HG02885 (cell line): ENCODE measurements at regions not wholly inside any gene's neighbourhood (a gene's known extent, or its start where the extent isn't known, plus 50 kb on each side); places are given as distances from the start of the nearest gene placed in this dataset.
A peak's percentile ranks its signal among the peaks of the same experiment; 100 is the strongest.
"Not testable (repeated sequence)": the region's sequence is repeated elsewhere in the genome, so short reads cannot be mapped to it uniquely, and the experiment has no call there.

Experiments
- ATAC-seq: cut with Tn5 transposase; IDR thresholded peaks from one replicate; pipeline ENCODE4 v1.9.1; 2021; ENCODE audit warnings: mild to moderate bottlenecking; ENCODE audit not compliant: unreplicated experiment, poor library complexity

DNA sequence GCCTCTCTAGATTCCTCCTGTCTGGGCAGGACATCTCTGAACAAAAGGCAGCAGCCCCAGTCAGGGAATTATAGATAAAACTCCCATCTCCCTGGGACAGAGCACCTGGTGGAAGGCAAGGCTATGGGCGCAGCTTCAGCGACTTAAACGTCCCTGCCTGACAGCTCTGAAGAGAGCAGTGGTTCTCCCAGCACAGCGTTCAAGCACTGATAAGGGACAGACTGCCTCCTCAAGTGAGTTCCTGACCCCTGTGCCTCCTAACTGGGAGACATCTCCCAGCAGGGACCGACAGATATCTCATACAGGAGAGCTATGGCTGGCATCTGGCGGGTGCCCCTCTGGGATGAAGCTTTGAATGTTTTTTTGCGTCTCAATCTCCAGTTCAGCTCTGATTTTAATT is 262.2 kb downstream of the PARM1 start:
- ATAC-seq: no peak

DNA sequence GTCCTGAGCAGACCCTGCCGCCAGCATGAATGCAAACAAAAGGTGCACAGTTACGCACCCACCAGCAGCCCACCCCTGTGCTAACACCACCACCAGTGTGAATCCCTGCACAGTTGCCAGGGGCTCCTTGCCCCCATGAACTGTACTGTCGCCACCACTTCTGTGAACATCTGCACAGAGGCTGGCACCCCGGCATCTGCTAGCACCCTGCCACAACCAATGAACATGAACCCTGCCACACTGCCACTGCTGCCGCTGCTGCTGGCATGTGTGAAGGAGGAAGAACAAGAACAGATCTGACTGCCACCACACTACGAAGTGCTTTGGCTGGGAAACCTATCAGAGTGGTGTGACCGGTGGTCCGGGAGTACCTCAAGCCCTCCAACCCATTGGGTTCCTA is 261.3 kb downstream of the PARM1 start:
- no peak for ATAC-seq

DNA sequence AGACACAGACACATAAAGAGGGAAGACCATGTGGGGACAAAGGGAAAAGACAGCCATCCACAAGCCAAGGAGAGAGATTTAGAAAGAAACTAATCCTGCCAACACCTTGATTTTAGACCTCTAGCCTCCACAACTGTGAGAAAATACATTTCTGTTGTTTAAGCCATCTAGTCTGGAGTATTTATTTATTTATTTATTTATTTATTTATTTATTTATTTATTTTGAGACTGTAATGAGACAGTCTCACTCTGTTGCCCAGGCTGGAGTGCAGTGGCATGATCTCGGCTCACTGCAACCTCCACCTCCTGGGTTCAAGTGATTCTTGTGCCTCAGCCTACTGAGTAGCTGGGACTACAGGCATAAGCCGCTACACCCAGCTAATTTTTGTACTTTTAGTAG is 259.3 kb downstream of the PARM1 start:
- not testable (repeated sequence) for ATAC-seq

DNA sequence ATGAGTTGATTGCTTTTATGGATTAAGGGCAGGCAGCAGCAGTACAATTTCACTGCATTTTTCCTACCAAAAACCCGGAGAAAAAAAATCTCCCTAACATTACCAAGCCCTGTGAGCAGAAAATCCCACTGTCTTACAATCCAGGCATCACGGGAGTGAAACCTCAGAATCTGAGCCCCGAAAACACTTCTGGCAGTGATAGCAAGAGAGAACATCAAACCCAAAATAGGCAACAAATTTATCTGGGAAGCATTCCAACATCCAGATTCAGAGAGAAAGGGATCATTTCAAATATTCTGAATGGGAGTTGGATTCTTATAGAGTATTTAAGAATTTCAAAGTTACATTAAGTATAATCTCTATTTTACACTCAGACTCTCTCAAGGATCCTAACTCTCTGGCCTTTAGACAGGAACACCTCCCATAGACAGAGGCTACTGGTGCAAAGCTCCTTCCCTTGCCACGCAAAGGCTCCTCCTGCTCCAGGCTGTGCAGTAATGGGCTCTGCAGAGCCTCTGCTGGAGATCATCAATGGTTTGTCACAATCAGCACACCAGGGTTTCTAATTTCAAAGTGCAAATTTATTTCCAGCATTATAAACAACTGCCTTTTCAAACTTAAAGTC is 256.9 kb downstream of the PARM1 start:
- no peak for ATAC-seq

DNA sequence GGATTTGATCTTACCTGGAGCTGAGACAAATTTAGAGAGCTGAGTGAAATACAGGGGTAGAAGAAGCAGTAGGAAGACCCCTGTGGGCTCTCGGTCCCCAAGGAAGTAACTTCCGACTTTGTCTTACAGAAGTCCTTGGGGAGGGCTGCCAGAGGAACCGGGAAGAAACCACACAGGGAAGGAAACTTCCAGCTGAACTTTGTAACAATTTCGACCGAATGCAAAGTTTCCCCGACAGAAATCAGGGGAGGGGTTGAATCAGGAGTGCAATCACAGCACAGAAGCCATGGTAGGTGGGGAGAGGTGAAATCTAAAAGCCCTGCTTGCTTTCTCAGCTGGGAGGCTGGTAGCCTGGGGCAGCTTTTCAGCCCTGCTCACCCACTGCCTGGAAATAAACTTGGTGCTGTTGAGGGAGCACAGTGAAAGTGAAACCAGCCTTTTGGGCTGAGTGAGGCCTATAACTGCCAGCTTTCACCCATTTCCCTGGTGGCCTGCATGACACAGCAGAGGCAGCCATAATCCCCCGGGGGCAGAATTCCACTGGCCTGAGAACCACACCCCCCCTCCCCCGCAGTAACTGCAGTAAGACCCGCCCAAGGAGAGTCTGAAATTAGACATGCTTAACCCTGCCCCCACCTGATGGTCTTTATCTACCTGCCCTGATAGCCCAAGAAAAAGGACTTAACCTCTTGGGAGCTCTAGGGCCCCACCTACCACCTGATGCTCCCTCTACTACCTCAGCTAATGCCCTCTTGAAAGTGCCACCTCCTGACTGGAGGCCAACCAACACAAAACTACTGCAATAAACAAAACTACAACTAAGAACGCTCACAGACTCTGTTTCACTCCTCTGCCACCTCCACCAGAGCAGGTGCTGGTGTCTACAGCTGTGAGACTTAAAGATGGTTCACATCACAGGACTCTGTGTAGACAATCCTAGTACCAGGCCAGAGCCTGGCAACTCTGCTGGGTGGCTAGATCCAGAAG is 248.2 kb downstream of the PARM1 start:
- peak; percentile 96 for ATAC-seq

DNA sequence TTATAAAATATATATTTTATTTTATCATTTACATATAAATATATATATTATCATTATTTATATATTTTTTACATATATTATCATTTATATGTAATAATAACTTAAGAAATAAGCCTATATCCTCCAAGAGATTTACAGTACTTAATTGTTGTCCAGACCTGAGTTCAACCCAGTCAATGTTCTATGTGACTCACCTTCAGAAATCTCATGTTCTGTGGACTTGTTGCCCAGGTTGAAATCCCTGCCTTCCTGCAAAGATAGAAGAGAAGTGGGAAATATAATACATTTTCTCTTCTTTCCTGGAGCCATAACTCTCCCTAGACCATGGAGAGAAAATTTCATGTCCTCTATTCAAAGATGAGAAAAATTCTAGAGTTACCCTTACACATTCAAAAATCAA is 247.3 kb downstream of the PARM1 start:
- ATAC-seq: no peak

DNA sequence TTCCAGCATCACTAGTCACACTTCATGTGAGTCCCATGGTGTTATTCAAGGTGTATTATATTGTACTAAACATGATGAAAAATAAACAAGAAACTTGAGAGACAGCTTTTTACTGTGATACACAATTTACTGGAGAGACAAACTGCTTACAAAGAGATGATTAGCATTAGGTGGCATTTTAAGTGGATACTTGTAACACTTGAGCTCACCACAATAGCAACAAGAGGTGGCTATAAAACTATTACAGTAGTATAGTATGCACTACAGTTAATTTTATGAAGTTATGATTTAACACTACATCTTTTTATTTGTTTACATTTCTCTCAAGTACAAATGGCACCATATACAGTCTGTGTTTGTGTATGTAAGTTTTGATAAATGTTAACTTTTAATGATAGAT is 246.6 kb downstream of the PARM1 start:
- ATAC-seq: no peak

DNA sequence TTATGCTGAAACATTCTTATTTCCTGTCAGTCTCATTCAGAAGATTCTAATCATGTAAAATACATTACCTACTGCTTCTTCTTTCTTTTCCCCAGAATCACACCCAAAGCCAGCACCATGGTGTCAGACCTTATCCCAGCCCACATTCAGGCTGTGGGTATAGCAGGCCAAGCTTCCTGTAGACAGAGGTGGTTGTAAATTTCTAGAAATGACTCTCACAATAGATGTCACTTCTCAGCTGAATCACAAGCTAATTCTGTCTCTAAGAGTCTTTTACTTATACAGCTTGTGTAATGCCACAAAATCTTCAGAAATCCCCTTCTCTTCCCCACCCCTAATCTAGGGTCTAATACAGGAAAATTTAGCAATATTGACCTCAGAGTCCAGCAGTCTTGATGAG is 239.6 kb downstream of the PARM1 start:
- ATAC-seq: peak; percentile 94

DNA sequence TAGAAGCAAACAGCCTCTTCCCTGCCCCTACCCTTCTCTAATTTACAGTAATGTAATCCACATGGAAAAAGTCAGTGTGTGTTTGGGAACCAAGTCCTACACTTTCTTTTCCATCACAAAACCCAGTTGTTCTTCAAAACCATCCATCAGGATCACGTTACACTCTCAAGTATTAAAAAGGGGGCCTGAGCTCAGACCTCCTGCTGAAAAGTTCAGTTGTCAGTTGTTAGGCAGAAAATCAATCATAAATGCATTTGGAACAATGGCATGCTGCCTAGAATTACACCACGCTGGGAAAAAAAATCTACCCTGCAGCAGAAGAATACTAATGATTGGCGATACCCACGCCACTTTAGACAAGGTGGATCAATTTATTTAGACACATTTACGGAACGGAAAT is 236.5 kb downstream of the PARM1 start:
- ATAC-seq: no peak

DNA sequence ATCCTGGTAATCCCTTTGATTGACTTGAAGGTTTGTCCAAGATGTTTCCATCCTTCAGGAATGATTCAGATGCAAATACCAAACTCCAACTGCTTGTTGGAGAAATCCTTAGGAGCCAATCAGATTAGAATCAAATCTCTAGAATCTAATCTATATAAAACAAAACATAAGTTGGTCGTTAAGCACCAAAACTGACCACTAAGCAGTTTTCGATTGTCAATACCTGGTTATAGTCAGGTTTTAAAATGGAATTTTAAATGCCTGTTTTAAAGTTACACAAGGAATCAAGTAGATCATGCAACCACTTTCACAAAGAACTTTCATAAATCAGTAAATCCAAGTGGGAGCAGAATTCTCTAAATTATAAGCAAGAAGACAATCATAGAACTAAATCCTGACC is 236.1 kb downstream of the PARM1 start:
- no peak for ATAC-seq

DNA sequence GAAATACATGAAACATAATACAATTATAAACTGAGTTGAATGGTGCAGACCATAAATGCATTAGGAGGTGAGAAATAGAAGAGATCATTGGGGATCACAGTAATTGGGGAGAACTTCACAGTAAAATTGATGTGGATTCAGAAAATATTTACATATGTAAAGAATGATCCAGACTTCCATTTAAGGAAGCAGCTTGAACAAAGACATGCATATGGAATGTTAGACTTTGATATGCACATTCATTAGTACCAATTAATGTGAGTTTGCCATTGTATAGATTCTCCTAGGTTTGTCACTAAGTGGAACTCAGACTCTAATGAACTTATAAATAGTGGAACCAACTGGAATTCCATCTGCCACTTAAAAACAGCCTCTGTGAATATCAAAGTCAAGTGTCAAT is 235.6 kb downstream of the PARM1 start:
- ATAC-seq: no peak

DNA sequence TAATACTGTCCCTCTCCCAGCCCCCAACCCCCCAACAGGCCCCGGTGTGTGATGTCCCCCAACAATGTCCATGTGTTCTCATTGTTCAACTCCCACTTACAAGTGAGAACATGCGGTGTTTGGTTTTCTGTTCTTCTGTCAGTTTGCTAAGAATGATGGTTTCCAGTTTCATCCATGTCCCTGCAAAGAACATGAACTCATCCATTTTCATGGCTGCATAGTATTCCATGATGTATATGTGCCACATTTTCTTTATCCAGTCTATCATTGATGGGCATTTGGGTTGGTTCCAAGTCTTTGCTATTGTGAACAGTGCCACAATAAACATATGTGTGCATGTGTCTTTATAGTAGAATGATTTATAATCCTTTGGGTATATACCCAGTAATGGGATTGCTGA is 232.2 kb downstream of the PARM1 start:
- not testable (repeated sequence) for ATAC-seq

DNA sequence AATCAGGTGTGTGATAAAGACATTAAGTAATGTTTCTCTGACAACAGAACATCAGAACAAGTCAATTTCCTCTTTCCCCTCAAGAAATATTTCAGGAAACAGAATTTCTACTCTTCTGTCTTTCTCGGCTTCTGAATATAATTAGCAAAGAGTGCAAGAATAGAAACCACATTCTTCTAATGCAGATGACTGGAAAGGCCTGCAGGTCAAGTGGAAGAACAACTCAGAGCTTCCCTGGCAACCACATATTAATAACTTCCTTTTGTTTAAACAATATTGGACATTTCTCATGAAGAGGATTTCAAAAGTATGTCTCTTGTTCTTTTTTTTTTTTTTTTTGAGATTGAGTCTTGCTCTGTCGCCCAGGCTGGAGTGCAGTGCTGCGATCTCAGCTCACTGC is 225.5 kb downstream of the PARM1 start:
- ATAC-seq: no peak

DNA sequence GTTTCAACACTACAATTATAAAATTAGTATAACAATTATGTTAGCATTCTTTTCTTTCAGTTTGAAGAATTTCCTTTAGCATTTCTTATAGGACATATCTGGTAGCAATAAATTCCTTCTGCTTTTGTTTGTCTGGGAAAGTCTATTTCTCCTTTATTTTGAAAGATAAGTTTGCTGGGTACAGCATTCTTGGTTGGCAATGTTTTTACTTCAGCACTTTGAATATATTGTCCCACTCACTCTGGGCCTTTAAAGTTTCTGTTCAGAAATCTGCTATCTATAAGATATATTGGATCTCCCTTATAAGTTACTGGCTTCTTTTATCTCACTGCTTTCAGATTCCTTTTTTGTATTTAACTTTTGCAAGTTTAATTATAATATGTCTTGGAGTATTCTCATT is 222.1 kb downstream of the PARM1 start:
- ATAC-seq: no peak

DNA sequence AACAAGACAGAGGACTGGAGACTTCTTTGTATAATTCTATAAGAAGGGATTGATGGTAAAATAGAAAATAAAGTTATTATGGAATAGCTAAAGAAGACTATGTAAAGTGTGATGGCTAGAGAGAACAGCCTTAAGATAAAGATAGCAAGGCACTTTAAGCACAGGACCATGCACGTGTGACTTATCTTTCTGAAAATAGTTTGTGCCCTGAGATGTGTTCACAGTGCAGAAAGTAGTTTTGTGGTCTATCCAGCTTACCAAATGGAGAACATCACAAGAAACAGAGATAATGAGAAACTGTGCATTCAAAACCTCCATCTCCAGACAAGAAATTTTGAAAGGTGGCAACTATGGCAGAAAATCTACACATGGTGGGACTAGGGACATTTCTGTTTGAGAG is 213.3 kb downstream of the PARM1 start:
- no peak for ATAC-seq

DNA sequence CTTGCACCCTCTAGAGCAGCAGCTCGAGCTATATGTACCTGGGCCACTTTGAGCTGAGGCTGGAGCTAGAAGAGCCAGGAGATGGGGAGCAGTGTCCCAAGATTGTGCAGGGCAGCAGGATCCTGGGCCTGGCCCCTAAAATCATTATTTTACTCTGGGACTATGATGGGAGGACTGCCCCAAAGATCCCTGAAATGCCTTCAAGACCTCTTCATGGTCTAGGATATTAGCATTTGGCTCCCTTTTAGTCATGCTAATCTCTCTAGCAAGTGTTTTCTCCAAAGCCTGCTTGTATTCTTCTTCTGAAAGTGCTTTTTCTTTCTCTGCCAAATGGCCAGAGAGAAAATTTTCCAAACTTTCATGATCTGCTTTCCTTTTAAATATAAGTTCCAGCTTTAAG is 211.6 kb downstream of the PARM1 start:
- ATAC-seq: no peak

DNA sequence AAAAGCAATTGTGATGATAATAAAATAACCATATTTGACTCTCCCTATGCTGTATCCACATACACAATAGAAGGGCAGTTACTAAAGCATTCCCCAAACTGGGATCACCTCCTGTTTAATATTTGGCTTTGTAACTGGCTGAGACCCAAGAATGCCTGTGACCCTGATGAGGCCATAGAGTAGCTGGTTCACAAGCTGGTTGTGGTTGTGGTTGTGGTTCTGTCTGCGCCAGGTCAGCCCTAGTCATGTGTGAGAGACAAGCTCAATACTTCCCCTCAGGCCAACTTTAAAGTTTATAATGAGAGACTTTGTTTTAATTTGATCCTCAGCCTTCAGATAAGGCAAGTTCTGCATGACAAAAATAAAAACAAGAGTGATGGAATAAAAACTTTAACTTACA is 209.9 kb downstream of the PARM1 start:
- ATAC-seq: no peak

DNA sequence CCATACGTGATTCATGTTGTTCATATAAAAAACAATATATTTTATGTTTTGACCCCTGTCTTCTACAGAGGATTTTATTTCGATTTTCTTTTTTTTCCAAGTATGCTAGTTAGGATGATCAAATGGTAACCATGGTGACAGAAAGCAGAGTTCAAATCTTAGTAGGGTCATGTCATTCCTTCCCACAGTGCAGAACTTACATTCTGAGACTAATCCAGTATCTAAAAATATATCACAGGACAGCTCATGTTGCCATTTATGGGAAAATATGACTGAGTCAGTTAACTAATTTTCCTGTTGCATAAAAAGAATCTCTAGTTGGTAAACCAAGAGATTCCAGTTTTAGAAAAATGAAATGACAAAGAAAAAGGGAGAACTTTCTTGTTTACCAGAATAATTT is 209.5 kb downstream of the PARM1 start:
- no peak for ATAC-seq

DNA sequence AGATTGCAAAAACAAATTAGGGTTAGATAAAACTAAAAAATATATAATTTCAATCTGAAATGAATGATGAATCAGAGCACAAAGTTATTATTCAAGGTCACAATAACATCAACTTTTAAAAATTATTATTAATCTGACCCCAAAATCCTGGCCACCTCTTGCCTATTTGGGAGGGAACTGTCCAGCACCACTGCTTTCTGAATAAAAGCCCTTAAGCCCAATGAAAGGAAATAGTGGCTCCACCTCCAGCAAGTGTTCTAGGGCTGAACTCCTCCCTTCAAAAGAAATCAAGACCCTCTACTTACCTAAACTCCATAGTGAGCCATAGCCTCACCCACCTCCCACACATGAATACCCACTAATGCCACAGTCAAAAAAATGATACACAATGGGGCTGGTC is 208.2 kb downstream of the PARM1 start:
- ATAC-seq: no peak

DNA sequence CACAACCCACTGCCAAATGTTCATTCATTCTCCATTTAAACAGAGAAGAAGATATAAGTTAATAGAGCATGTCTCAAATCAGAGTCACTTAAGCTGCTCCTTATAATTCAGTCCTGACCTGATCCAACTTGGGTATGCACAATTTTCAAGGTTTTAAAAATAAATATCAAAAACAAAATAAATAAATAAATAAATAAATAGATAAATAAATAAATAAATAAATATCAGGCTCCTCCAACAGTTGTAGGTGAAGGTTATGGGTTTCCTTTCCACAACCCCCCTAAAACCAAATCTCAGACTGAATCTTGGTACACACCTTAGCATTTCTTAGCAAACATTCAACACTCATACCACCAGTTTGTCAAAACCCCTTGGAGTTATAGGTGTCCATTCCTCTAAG is 204.4 kb downstream of the PARM1 start:
- no peak for ATAC-seq

DNA sequence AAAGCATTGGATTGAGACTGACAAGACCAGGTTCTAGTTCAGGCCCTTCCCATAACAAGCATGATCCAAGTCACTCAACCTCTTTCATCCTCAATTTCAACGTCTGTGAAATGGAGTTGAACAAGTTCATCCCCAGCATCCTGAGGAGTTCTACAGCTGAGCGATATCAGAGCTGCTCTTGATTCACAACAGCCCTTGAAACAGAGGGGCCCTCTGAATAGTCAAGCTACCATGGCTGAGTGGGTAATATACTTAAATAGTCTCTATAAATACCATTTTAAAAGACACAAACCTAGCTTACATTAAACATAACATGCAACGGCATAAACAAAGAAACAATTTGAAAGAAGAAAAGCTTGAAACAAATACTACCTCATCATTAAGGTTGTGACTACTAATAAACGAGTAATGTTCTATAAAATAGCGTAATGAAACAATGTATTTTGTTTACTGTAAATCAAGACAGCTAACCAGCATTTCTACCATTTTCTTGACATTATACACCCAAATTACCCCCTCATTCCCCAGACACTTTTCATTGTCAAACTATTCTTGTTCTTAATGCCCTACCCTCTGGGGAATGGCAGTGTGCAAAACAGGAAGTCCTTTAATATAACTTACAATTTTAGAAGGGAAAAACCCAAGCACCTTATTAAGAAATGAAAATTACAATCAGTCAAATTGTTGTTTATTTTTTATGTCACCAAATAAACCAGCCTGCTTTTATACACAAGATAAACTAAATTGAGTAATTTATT is 202.3 kb downstream of the PARM1 start:
- peak; percentile 86 for ATAC-seq
